ENCODE measurements at regions not wholly inside any gene's neighbourhood (a gene's known extent, or its start where the extent isn't known, plus 50 kb on each side); places are given as distances from the start of the nearest gene placed in this dataset.

- intact Hi-C loops (cut with micrococcal nuclease) = no loop called here
- H3K4me2 ChIP-seq (ENCODE audit: low read length) = no peak overlapping the region
- H3K27ac ChIP-seq (ENCODE audit: low read length) = no peak overlapping the region
- no peaks in the 10 kb centered on the region for H3K79me2 ChIP-seq (ENCODE audit: low read length)
- H3K9me2 ChIP-seq (replicated peaks; ENCODE audit: low read length) = no peaks in the 10 kb centered on the region
- no TSS peak for BruUV-seq (replicated peaks)
- H3K4me1 ChIP-seq (ENCODE audit: insufficient read depth, low read length) = no peaks in the 10 kb centered on the region
- H3F3A ChIP-seq (ENCODE audit: low read length, unreplicated experiment) = no peaks in the 10 kb centered on the region
- H3K9me3 ChIP-seq (ENCODE audit: low read length) = peaks cover 35% of the 10 kb centered on the region
- ATAC-seq = no peak
- H2AFZ ChIP-seq (ENCODE audit: low read length) = no peak overlapping the region
- CTCF ChIA-PET = no interaction called here
- no peak overlapping the region for H3K9ac ChIP-seq (ENCODE audit: low read length)
- POLR2A ChIA-PET (ENCODE audit: unreplicated experiment) = no interaction called here
- DNase-seq = no peak
- H3K36me3 ChIP-seq (ENCODE audit: low read depth, low read length) = no peaks in the 10 kb centered on the region
- no peaks in the 10 kb centered on the region for H4K20me1 ChIP-seq (ENCODE audit: low read length)
- H3K27me3 ChIP-seq (ENCODE audit: low read length) = no peaks in the 10 kb centered on the region
- H3K4me3 ChIP-seq (ENCODE audit: low read length) = no peak overlapping the region
- TF ChIP-seq EZH2 (IDR thresholded peaks at IDR 0.05; ENCODE audit: low read length, unreplicated experiment) = no peak
- TF ChIP-seq EZH2phosphoT487 (IDR thresholded peaks at IDR 0.05; ENCODE audit: borderline replicate concordance, low read length) = no peak
- TF ChIP-seq, protein P1, sequence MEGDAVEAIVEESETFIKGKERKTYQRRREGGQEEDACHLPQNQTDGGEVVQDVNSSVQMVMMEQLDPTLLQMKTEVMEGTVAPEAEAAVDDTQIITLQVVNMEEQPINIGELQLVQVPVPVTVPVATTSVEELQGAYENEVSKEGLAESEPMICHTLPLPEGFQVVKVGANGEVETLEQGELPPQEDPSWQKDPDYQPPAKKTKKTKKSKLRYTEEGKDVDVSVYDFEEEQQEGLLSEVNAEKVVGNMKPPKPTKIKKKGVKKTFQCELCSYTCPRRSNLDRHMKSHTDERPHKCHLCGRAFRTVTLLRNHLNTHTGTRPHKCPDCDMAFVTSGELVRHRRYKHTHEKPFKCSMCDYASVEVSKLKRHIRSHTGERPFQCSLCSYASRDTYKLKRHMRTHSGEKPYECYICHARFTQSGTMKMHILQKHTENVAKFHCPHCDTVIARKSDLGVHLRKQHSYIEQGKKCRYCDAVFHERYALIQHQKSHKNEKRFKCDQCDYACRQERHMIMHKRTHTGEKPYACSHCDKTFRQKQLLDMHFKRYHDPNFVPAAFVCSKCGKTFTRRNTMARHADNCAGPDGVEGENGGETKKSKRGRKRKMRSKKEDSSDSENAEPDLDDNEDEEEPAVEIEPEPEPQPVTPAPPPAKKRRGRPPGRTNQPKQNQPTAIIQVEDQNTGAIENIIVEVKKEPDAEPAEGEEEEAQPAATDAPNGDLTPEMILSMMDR (conservative IDR thresholded peaks at IDR 0.05; ENCODE audit: low read depth, low read length) = no peak
These were observed 502.1 kb downstream of the KIF2B start for GRCh38 chr17:54324813-54325212.

- no TSS peak for BruUV-seq (replicated peaks)
- no peak overlapping the region for H2AFZ ChIP-seq (ENCODE audit: low read length)
- ATAC-seq (no peak), DNase-seq (no peak)
- H3F3A ChIP-seq (ENCODE audit: low read length, unreplicated experiment) = no peaks in the 10 kb centered on the region
- no peak overlapping the region for H3K4me2 ChIP-seq (ENCODE audit: low read length)
- H3K27me3 ChIP-seq (ENCODE audit: low read length) = no peaks in the 10 kb centered on the region
- H3K36me3 ChIP-seq (ENCODE audit: low read depth, low read length) = no peaks in the 10 kb centered on the region
- no peaks in the 10 kb centered on the region for H3K4me1 ChIP-seq (ENCODE audit: insufficient read depth, low read length)
- CTCF ChIA-PET = no interaction called here
- H3K4me3 ChIP-seq (ENCODE audit: low read length) = no peak overlapping the region
- POLR2A ChIA-PET (ENCODE audit: unreplicated experiment) = no interaction called here
- H3K9me3 ChIP-seq (ENCODE audit: low read length) = peaks cover 44% of the 10 kb centered on the region
- no peak overlapping the region for H3K27ac ChIP-seq (ENCODE audit: low read length)
- no peak for TF ChIP-seq EZH2 (IDR thresholded peaks at IDR 0.05; ENCODE audit: low read length, unreplicated experiment)
- no peak for TF ChIP-seq EZH2phosphoT487 (IDR thresholded peaks at IDR 0.05; ENCODE audit: borderline replicate concordance, low read length)
- TF ChIP-seq, protein P1 (conservative IDR thresholded peaks at IDR 0.05; ENCODE audit: low read depth, low read length) = no peak
- no peaks in the 10 kb centered on the region for H4K20me1 ChIP-seq (ENCODE audit: low read length)
- H3K9ac ChIP-seq (ENCODE audit: low read length) = no peak overlapping the region
- H3K79me2 ChIP-seq (ENCODE audit: low read length) = no peaks in the 10 kb centered on the region
- H3K9me2 ChIP-seq (replicated peaks; ENCODE audit: low read length) = no peaks in the 10 kb centered on the region
- intact Hi-C loops (cut with micrococcal nuclease) = no loop called here
These were observed 517.0 kb downstream of the KIF2B start for GRCh38 chr17:54339731-54340130.

DNA sequence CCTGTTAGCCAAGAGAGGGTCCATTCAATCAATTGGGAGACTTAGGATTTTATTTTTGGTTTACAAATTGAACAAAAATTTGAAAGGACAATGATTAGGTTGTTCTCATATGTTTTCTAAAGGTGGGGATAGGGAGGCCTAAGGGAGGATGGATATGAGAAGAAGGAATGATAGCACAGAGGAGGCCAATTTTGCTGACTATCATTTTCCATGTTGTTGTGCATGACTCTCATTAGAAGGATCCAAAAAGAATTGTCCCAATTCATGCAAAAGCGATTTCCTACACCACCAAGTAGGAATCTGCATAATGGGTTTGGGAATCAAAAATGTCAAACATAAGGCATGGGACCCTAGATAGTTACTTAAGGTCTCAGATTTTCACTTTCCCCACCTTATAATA is 524.8 kb downstream of the KIF2B start:
- CTCF ChIA-PET = no interaction called here
- no peak overlapping the region for H2AFZ ChIP-seq (ENCODE audit: low read length)
- TF ChIP-seq EZH2phosphoT487 (IDR thresholded peaks at IDR 0.05; ENCODE audit: borderline replicate concordance, low read length) = no peak
- TF ChIP-seq, protein P1 (conservative IDR thresholded peaks at IDR 0.05; ENCODE audit: low read depth, low read length) = no peak
- TF ChIP-seq EZH2 (IDR thresholded peaks at IDR 0.05; ENCODE audit: low read length, unreplicated experiment) = no peak
- no peaks in the 10 kb centered on the region for H3K79me2 ChIP-seq (ENCODE audit: low read length)
- H3K27ac ChIP-seq (ENCODE audit: low read length) = no peak overlapping the region
- no peak overlapping the region for H3K9ac ChIP-seq (ENCODE audit: low read length)
- intact Hi-C loops (cut with micrococcal nuclease) = no loop called here
- peaks cover 33% of the 10 kb centered on the region for H3K9me3 ChIP-seq (ENCODE audit: low read length)
- no peak overlapping the region for H3K4me2 ChIP-seq (ENCODE audit: low read length)
- H3K4me3 ChIP-seq (ENCODE audit: low read length) = no peak overlapping the region
- H3K36me3 ChIP-seq (ENCODE audit: low read depth, low read length) = no peaks in the 10 kb centered on the region
- DNase-seq = no peak
- H3K4me1 ChIP-seq (ENCODE audit: insufficient read depth, low read length) = no peaks in the 10 kb centered on the region
- BruUV-seq (replicated peaks) = no TSS peak
- no peaks in the 10 kb centered on the region for H3F3A ChIP-seq (ENCODE audit: low read length, unreplicated experiment)
- no peaks in the 10 kb centered on the region for H4K20me1 ChIP-seq (ENCODE audit: low read length)
- H3K27me3 ChIP-seq (ENCODE audit: low read length) = no peaks in the 10 kb centered on the region
- POLR2A ChIA-PET (ENCODE audit: unreplicated experiment) = no interaction called here
- H3K9me2 ChIP-seq (replicated peaks; ENCODE audit: low read length) = no peaks in the 10 kb centered on the region
- no peak for ATAC-seq
